ENCODE measurements at regions not wholly inside any gene's neighbourhood (a gene's known extent, or its start where the extent isn't known, plus 50 kb on each side); places are given as distances from the start of the nearest gene placed in this dataset.

GRCh38 chr7:12947465-12947864, 260.0 kb downstream of the ARL4A start:
- no peak for DNase-seq

GRCh38 chr7:12949060-12949931, 261.9 kb downstream of the ARL4A start:
- no peak for DNase-seq

- DNase-seq, result no peak
These were observed 264.0 kb downstream of the ARL4A start for GRCh38 chr7:12951397-12951801.

- no peak for DNase-seq
These were observed 267.1 kb downstream of the ARL4A start for GRCh38 chr7:12954380-12955033.

- no peak for DNase-seq
These were observed 270.1 kb downstream of the ARL4A start for GRCh38 chr7:12957487-12957886.

GRCh38 chr7:12961910-12962480, 274.6 kb downstream of the ARL4A start:
- DNase-seq, result no peak

- DNase-seq, result no peak
These were observed 276.0 kb downstream of the ARL4A start for GRCh38 chr7:12963435-12963834.

- no peak for DNase-seq
These were observed 277.4 kb downstream of the ARL4A start for GRCh38 chr7:12964836-12965235.

- DNase-seq, result no peak
These were observed 278.3 kb downstream of the ARL4A start for GRCh38 chr7:12965767-12966166.

GRCh38 chr7:12967322-12967721, 279.9 kb downstream of the ARL4A start:
- no peak for DNase-seq

- DNase-seq, result no peak
These were observed 281.5 kb downstream of the ARL4A start for GRCh38 chr7:12968836-12969422.

- no peak for DNase-seq
These were observed 283.2 kb downstream of the ARL4A start for GRCh38 chr7:12970626-12971025.

- no peak for DNase-seq
These were observed 287.2 kb downstream of the ARL4A start for GRCh38 chr7:12974451-12975166.

- no peak for DNase-seq
These were observed 288.0 kb downstream of the ARL4A start for GRCh38 chr7:12975412-12975811.

- no peak for DNase-seq
These were observed 291.7 kb downstream of the ARL4A start for GRCh38 chr7:12979181-12979580.

- DNase-seq, result no peak
These were observed 294.7 kb downstream of the ARL4A start for GRCh38 chr7:12982178-12982577.

- DNase-seq, result no peak
These were observed 296.7 kb downstream of the ARL4A start for GRCh38 chr7:12984117-12984516.

- DNase-seq, result no peak
These were observed 297.8 kb downstream of the ARL4A start for GRCh38 chr7:12985228-12985627.

- DNase-seq, result no peak
These were observed 298.3 kb downstream of the ARL4A start for GRCh38 chr7:12985752-12986151.

- DNase-seq, result no peak
These were observed 299.8 kb downstream of the ARL4A start for GRCh38 chr7:12987238-12987637.

- no peak for DNase-seq
These were observed 303.0 kb downstream of the ARL4A start for GRCh38 chr7:12990440-12990839.

GRCh38 chr7:12993025-12993424, 305.6 kb downstream of the ARL4A start:
- DNase-seq, result no peak

- DNase-seq, result no peak
These were observed 308.6 kb downstream of the ARL4A start for GRCh38 chr7:12995912-12996469.

Data from CD4-positive, alpha-beta T cell treated with Interleukin-6 for 4 hours (primary cell).